ENCODE measurements at regions not wholly inside any gene's neighbourhood (a gene's known extent, or its start where the extent isn't known, plus 50 kb on each side); places are given as distances from the start of the nearest gene placed in this dataset.

GRCh38 chr10:26914898-26915297 lies 54.1 kb upstream of the ABI1 start:
- Mint-ChIP-seq H3K27me3 (ENCODE audit: low read depth) (no peaks in the 10 kb centered on the region), H3K27ac (no peak overlapping the region), H3K36me3 (ENCODE audit: low read depth) (no peaks in the 10 kb centered on the region), H3K9me3 (no peaks in the 10 kb centered on the region), H3K4me3 (no peak overlapping the region), H3K4me1 (peaks cover 7% of the 10 kb centered on the region)
- TF ChIP-seq CTCF (IDR thresholded peaks at IDR 0.05; ENCODE audit: unreplicated experiment in 3 of 3) = no peak

- H3K4me3 Mint-ChIP-seq = no peak overlapping the region
These were observed 51.2 kb upstream of the ABI1 start for GRCh38 chr10:26911811-26912461.

More at GRCh38 chr10:26911811-26912461, 51.2 kb upstream of the ABI1 start:
- no peak for TF ChIP-seq CTCF (IDR thresholded peaks at IDR 0.05; ENCODE audit: unreplicated experiment in 3 of 3)
- no peak overlapping the region for H3K27ac Mint-ChIP-seq
- no peaks in the 10 kb centered on the region for H3K36me3 Mint-ChIP-seq (ENCODE audit: low read depth)
- H3K27me3 Mint-ChIP-seq (ENCODE audit: low read depth) = no peaks in the 10 kb centered on the region
- H3K9me3 Mint-ChIP-seq = no peaks in the 10 kb centered on the region
- H3K4me1 Mint-ChIP-seq = peaks cover 4% of the 10 kb centered on the region

All from nephron (organoid).